PC-3 (cell line): ENCODE measurements at regions not wholly inside any gene's neighbourhood (a gene's known extent, or its start where the extent isn't known, plus 50 kb on each side); places are given as distances from the start of the nearest gene placed in this dataset.

Experiments
- CTCF ChIP-seq: fragments of 300-600 bp; sonication (generic); conservative IDR thresholded peaks from 2 replicates; pipeline ENCODE4 v1.5.1; 2017; ENCODE audit warnings: antibody characterized with exemption, low read depth, mild to moderate bottlenecking, low read length
- EZH2 ChIP-seq: fragments of 300-600 bp; sonication (generic); IDR thresholded peaks from one replicate; pipeline ENCODE4 v1.6.1; 2017; ENCODE audit warnings: antibody characterized with exemption, mild to moderate bottlenecking, low read length; ENCODE audit not compliant: unreplicated experiment
- EZH2phosphoT487 ChIP-seq: fragments of 300-600 bp; sonication (generic); IDR thresholded peaks from 2 replicates; pipeline ENCODE4 v1.6.1; 2018; ENCODE audit warnings: mild to moderate bottlenecking, antibody characterized with exemption, low read length, borderline replicate concordance

- TF ChIP-seq CTCF (no peak), EZH2 (no peak), EZH2phosphoT487 (no peak)
Measured at GRCh38 chr12:17878714-17879113, 211.3 kb downstream of the RERGL start.
